ENCODE measurements at regions not wholly inside any gene's neighbourhood (a gene's known extent, or its start where the extent isn't known, plus 50 kb on each side); places are given as distances from the start of the nearest gene placed in this dataset.
"Not testable (repeated sequence)": the region's sequence is repeated elsewhere in the genome, so short reads cannot be mapped to it uniquely, and the experiment has no call there.

DNA sequence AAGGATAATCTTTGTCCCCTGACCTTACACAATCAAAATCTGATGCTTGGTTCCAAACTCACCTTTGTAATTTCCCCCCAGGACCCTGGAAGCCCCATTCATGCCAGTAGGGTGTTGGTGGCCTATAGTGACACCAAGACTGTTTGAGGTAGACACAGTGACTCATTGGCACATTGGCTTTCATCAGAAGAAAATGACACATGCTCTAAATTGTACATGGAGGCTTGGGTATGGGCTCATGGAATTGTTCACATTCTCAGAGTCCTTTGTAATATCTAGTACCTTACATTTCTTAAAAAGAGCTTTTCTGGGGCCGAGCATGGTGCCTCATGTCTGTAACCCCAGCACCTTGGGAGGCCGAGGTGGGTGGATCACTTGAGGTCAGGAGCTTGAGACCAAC is 61.2 kb upstream of the LRPPRC start:
- no peaks in the 10 kb centered on the region for H3K36me3 ChIP-seq
- no peaks in the 10 kb centered on the region for H3K9me3 ChIP-seq
- H3K27me3 ChIP-seq, result no peaks in the 10 kb centered on the region
- H3K27ac ChIP-seq, result no peak overlapping the region
- no peak for ATAC-seq
- no peak overlapping the region for H3K4me3 ChIP-seq
- intact Hi-C loops (cut with DNase I), result no loop called here
- TF ChIP-seq, protein P1, sequence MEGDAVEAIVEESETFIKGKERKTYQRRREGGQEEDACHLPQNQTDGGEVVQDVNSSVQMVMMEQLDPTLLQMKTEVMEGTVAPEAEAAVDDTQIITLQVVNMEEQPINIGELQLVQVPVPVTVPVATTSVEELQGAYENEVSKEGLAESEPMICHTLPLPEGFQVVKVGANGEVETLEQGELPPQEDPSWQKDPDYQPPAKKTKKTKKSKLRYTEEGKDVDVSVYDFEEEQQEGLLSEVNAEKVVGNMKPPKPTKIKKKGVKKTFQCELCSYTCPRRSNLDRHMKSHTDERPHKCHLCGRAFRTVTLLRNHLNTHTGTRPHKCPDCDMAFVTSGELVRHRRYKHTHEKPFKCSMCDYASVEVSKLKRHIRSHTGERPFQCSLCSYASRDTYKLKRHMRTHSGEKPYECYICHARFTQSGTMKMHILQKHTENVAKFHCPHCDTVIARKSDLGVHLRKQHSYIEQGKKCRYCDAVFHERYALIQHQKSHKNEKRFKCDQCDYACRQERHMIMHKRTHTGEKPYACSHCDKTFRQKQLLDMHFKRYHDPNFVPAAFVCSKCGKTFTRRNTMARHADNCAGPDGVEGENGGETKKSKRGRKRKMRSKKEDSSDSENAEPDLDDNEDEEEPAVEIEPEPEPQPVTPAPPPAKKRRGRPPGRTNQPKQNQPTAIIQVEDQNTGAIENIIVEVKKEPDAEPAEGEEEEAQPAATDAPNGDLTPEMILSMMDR (IDR thresholded peaks at IDR 0.05), result no peak
- DNase-seq, result no peak
- H3K4me1 ChIP-seq, result no peaks in the 10 kb centered on the region

DNA sequence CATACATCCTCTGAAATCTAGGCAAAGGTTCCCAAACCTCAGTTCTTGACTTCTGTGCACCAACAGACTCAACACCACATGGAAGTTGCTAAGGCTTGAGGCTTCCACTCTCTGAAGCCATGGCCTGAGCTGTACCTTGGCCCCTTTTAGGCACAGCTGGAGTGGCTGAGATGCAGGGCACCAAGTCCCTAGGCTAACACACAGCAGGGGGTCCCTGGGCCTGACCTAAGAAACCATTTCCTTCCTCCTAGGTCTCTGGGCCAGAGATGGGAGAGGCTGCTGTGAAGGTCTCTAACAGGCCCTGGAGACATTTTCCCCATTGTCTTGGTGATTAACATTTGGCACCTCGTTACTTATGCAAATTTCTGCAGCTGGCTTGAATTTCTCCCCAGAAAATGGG is 64.5 kb upstream of the LRPPRC start:
- H3K4me1 ChIP-seq; ATAC-seq; intact Hi-C loops (cut with DNase I); H3K36me3 ChIP-seq; H3K27me3 ChIP-seq; DNase-seq; H3K9me3 ChIP-seq; H3K4me3 ChIP-seq; H3K27ac ChIP-seq: not testable (repeated sequence)

DNA sequence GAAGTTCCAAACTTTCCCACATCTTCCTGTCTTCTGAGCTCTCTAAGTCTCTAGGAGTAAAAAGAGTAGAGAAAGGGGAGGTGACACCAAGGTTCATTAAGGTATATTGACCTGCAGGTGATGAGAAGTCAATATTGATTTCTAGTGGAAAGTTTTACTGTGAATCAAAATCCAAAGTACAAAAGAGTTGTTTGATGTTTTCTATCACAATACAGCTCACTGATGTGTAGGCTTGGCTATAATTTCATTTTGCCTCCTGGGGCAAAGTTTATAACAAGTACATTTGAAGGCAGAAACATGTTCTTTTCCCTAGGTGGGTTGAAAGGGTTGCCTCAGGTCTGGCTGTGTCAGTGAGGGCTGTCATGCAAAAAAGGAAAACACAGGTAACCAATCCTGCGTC is 65.2 kb upstream of the LRPPRC start:
- H3K36me3 ChIP-seq, result no peaks in the 10 kb centered on the region
- TF ChIP-seq, protein P1 (IDR thresholded peaks at IDR 0.05), result no peak
- H3K27me3 ChIP-seq, result no peaks in the 10 kb centered on the region
- ATAC-seq (no peak), DNase-seq (no peak)
- H3K27ac ChIP-seq, result no peak overlapping the region
- no peak overlapping the region for H3K4me3 ChIP-seq
- H3K4me1 ChIP-seq, result no peaks in the 10 kb centered on the region
- intact Hi-C loops (cut with DNase I), result no loop called here
- no peaks in the 10 kb centered on the region for H3K9me3 ChIP-seq

DNA sequence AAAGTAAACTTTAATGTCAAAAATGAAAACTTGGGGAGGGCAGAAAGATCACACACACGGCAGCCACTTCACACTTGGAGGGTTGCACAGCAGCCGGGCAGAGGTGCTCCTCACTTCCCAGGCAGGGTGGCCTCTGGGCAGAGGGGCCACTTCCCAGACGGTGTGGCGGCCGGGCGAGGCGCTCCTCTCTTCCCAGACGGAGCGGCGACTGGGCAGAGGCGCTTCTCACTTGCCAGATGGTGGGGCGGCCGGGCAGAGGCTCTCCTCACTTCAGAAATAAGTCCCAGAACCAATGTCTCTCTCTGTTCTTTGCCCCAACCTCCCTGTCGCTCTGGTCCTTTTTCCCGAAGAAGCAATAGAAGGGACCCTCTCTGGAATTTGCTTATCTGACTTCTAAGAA is 65.7 kb upstream of the LRPPRC start:
- Histone ChIP-seq H3K36me3 (no peaks in the 10 kb centered on the region), H3K27me3 (no peaks in the 10 kb centered on the region), H3K27ac (no peak overlapping the region), H3K4me3 (no peak overlapping the region), H3K9me3 (no peaks in the 10 kb centered on the region), H3K4me1 (no peaks in the 10 kb centered on the region)
- no peak for ATAC-seq
- no peak for DNase-seq
- intact Hi-C loops (cut with DNase I), result no loop called here
- TF ChIP-seq, protein P1 (IDR thresholded peaks at IDR 0.05), result no peak

DNA sequence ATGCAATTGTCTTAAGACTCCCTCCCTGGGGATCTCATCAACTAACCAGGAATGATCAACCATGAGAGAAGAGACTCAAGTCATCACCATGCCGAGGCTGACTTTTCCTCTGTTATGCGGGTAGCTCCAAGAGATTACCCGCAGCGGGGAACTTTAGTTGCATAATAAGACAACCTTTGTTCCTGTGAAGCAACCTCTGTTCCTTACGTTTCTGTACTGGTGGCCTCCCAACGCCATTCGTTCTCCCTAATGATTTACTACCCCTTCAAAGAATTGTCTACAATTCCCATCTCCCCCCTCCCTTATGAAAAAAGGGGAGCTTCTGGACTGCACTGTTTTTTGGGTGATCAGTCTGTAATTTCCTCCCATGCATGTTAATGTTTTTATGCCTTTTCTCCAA is 66.1 kb upstream of the LRPPRC start:
- DNase-seq, result no peak
- Histone ChIP-seq H3K4me3 (no peak overlapping the region), H3K9me3 (no peaks in the 10 kb centered on the region), H3K27ac (no peak overlapping the region), H3K4me1 (no peaks in the 10 kb centered on the region), H3K36me3 (no peaks in the 10 kb centered on the region), H3K27me3 (no peaks in the 10 kb centered on the region)
- intact Hi-C loops (cut with DNase I), result no loop called here
- ATAC-seq, result no peak
- TF ChIP-seq, protein P1 (IDR thresholded peaks at IDR 0.05), result no peak

DNA sequence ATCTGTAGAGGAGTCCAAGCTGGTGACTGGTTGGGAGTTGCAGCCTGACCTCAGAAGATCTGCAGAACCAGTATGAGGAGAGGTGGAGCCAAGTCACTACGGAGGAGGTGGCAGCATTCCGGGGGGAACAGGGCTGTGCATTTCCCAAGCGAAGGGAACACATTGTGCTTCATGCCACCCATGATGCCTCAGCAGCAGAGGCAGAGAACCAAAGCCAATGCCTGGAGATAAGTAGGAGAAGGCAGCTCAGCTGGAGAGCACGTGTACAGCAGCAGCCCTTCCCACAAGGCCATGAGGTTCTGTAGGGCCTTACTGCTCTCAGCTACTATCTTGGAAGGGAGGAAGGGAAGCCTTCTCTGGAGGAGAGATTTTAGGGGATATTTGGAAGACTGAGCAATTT is 67.2 kb upstream of the LRPPRC start:
- TF ChIP-seq, protein P1 (IDR thresholded peaks at IDR 0.05), result no peak
- DNase-seq, result no peak
- no peaks in the 10 kb centered on the region for H3K36me3 ChIP-seq

DNA sequence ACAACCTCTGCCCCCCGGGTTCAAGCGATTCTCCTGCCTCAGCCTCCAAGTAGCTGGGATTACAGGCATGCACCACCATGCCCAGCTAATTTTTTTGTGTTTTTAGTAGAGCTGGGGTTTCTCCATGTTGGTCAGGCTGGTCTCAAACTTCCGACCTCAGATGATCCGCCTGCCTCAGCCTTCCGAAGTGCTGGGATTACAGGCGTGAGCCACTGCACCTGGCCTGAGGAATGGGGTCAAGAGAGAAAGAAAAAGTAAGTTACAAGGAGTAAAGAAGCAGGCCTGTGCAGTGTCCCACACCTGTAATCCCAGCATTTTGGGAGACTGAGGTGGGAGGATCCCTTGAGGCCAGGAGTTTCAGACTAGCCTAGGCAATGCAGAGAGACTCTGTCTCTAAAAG is 68.5 kb upstream of the LRPPRC start:
- H3K9me3 ChIP-seq; H3K27ac ChIP-seq; DNase-seq; H3K4me1 ChIP-seq; ATAC-seq; H3K4me3 ChIP-seq; H3K36me3 ChIP-seq; H3K27me3 ChIP-seq; intact Hi-C loops (cut with DNase I): not testable (repeated sequence)

More for the DNA sequence above, 67.2 kb upstream of the LRPPRC start:
- ATAC-seq, result no peak
- intact Hi-C loops (cut with DNase I), result no loop called here
- Histone ChIP-seq H3K27ac (no peak overlapping the region), H3K9me3 (no peaks in the 10 kb centered on the region), H3K4me3 (no peak overlapping the region), H3K4me1 (no peaks in the 10 kb centered on the region), H3K27me3 (no peaks in the 10 kb centered on the region)

DNA sequence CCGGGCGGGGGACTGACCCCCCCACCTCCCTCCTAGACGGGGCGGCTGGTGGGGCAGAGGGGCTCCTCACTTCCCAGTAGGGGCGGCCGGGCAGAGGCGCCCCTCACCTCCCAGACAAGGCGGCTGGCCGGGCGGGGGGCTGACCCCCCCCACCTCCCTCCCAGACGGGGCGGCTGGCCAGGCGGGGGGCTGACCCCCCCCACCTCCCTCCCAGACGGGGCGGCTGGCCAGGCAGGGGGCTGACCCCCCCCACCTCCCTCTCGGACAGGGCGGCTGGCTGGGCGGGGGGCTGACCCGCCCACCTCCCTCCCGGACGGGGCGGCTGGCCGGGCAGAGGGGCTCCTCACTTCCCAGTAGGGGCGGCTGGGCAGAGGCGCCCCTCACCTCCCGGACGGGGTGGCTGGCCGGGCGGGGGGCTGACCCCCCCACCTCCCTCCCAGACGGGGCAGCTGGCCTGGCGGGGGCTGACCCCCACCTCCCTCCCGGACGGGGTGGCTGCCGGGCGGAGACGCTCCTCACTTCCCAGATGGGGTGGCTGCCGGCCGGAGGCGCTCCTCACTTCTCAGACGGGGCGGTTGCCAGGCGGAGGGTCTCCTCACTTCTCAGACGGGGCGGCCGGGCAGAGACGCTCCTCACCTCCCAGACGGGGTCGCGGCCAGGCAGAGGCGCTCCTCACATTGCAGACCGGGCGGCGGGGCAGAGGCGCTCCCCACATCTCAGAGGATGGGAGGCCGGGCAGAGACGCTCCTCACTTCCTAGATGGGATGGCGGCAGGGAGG is 71.4 kb upstream of the LRPPRC start:
- H3K4me3 ChIP-seq; ATAC-seq; H3K9me3 ChIP-seq; H3K27me3 ChIP-seq; H3K27ac ChIP-seq; H3K36me3 ChIP-seq; intact Hi-C loops (cut with DNase I); DNase-seq; H3K4me1 ChIP-seq: not testable (repeated sequence)

DNA sequence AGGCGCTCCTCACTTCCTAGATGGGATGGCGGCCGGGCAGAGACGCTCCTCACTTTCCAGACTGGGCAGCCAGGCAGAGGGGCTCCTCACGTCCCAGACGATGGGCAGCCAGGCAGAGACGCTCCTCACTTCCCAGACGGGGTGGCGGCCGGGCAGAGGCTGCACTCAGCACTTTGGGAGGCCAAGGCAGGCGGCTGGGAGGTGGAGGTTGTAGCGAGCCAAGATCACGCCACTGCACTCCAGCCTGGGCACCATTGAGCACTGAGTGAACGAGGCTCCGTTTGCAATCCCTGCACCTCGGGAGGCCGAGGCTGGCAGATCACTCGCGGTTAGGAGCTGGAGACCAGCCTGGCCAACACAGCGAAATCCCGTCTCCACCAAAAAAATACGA is 72.0 kb upstream of the LRPPRC start:
- DNase-seq; ATAC-seq; H3K36me3 ChIP-seq; H3K27me3 ChIP-seq; H3K9me3 ChIP-seq; H3K4me1 ChIP-seq; H3K27ac ChIP-seq; H3K4me3 ChIP-seq; intact Hi-C loops (cut with DNase I): not testable (repeated sequence)

Measured in upper lobe of right lung (tissue), 1 donor.